HEK293T (cell line): ENCODE measurements at regions not wholly inside any gene's neighbourhood (a gene's known extent, or its start where the extent isn't known, plus 50 kb on each side); places are given as distances from the start of the nearest gene placed in this dataset.

Experiments
- CTCF ChIA-PET: fragments of 350-600 bp; formaldehyde crosslinking; extraction: SDS; loops from one replicate; lab custom pipeline; 2021; ENCODE audit warnings: antibody characterized with exemption, inconsistent platforms; lab: Yijun Ruan, JAX
- POLR2A ChIA-PET: fragments of 350-600 bp; formaldehyde crosslinking; extraction: SDS; loops from one replicate; lab custom pipeline; 2020; ENCODE audit warnings: antibody characterized with exemption, inconsistent platforms; lab: Yijun Ruan, JAX
- DNase-seq: peaks from one replicate; pipeline ENCODE4 v3.0.0; 2012; ENCODE audit warnings: mixed read lengths; ENCODE audit errors: extremely low spot score
- ARNT ChIP-seq: fragments of 450-650 bp; IDR thresholded peaks from 2 replicates; pipeline ENCODE4 v1.6.1; 2017; ENCODE audit warnings: mild to moderate bottlenecking
- BHLHE40 ChIP-seq: fragments of 450-650 bp; IDR thresholded peaks from 2 replicates; pipeline ENCODE4 v1.6.1; 2016; ENCODE audit warnings: mild to moderate bottlenecking, moderate library complexity, borderline replicate concordance
- CTBP1 ChIP-seq: fragments of 450-650 bp; IDR thresholded peaks from 2 replicates; pipeline ENCODE4 v1.6.1; 2016; ENCODE audit warnings: borderline replicate concordance
- ELF4 ChIP-seq: fragments of 450-650 bp; IDR thresholded peaks from 2 replicates; pipeline ENCODE4 v1.6.1; 2017; ENCODE audit warnings: antibody characterized with exemption
- FOXA1 ChIP-seq: fragments of 450-650 bp; IDR thresholded peaks from 2 replicates; pipeline ENCODE4 v1.6.1; 2016; ENCODE audit warnings: mild to moderate bottlenecking
- FOXK2 ChIP-seq: fragments of 450-650 bp; IDR thresholded peaks from 2 replicates; pipeline ENCODE4 v1.6.1; 2016; ENCODE audit warnings: mild to moderate bottlenecking
- FOXM1 ChIP-seq: fragments of 450-650 bp; IDR thresholded peaks from 2 replicates; pipeline ENCODE4 v1.6.1; 2017; ENCODE audit warnings: mild to moderate bottlenecking, borderline replicate concordance
- HDGF ChIP-seq: fragments of 450-650 bp; IDR thresholded peaks from 2 replicates; pipeline ENCODE4 v1.6.1; 2017; ENCODE audit warnings: antibody characterized with exemption, borderline replicate concordance
- L3MBTL2 ChIP-seq: fragments of 450-650 bp; conservative IDR thresholded peaks from 2 replicates; pipeline ENCODE4 v1.6.1; 2016; ENCODE audit warnings: mild to moderate bottlenecking
- LEF1 ChIP-seq: fragments of 450-650 bp; IDR thresholded peaks from 2 replicates; pipeline ENCODE4 v1.6.1; 2017; ENCODE audit warnings: mild to moderate bottlenecking, borderline replicate concordance
- NFRKB ChIP-seq: fragments of 450-650 bp; IDR thresholded peaks from 2 replicates; pipeline ENCODE4 v1.6.1; 2016; ENCODE audit warnings: mild to moderate bottlenecking, moderate library complexity
- SP1 ChIP-seq: fragments of 450-650 bp; IDR thresholded peaks from 2 replicates; pipeline ENCODE4 v1.6.1; 2017
- SUZ12 ChIP-seq: fragments of 450-650 bp; IDR thresholded peaks from 2 replicates; pipeline ENCODE4 v1.6.1; 2016; ENCODE audit warnings: mild to moderate bottlenecking
- TARDBP ChIP-seq: fragments of 450-650 bp; IDR thresholded peaks from 2 replicates; pipeline ENCODE4 v1.6.1; 2016
- ZNF384 ChIP-seq: fragments of 450-650 bp; IDR thresholded peaks from 2 replicates; pipeline ENCODE4 v1.6.1; 2016
- TF ChIP-seq, protein P1 (sequence below): fragments of 450-650 bp; IDR thresholded peaks from 2 replicates; pipeline ENCODE4 v1.6.1; 2016

DNA sequence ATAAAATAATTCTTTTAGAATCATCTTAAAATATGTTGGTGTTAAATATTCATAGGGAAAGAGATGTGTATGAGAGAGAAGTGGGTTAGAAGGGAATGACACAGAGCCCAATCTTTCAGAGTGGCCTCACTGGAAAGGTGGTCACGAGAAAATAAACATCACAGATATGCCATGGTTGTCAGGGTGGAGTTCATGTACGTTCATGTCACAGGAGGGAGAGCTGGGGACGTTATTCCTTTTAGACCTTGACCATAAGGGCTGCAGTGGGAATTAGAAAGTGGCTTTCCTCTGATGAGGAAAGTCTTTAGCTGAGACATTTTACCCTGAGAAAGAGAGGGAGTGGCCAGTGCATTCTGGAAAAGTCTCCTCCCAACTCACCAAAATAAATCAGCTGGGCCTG is 90.6 kb upstream of the TNR start:
- ChIA-PET POLR2A (no interaction called here), CTCF (no interaction called here)

DNA sequence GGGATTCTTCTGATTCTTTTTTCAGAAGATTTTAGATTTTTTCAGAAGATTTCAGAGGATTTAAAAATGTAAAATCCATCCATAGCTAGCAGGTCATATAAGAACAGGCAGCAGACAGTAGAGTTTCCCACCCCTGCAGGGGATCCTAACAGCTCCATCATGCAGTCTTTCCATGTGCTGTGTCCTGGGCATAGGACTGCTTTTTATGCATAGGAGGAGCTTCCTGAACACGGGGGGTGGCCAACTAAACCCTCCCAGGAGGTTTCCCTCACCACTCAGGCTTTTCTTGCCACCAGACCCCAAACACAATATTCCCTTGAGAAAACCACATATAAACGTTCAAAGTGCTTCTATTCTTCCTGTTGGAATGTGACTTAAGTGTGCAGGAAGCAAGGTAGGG is 90.1 kb upstream of the TNR start:
- no peak for TF ChIP-seq ZNF384
- TF ChIP-seq, protein P1, sequence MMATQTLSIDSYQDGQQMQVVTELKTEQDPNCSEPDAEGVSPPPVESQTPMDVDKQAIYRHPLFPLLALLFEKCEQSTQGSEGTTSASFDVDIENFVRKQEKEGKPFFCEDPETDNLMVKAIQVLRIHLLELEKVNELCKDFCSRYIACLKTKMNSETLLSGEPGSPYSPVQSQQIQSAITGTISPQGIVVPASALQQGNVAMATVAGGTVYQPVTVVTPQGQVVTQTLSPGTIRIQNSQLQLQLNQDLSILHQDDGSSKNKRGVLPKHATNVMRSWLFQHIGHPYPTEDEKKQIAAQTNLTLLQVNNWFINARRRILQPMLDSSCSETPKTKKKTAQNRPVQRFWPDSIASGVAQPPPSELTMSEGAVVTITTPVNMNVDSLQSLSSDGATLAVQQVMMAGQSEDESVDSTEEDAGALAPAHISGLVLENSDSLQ: no peak
- TF ChIP-seq SP1: no peak
- TF ChIP-seq FOXA1: no peak
- no peak for TF ChIP-seq SUZ12
- no peak for TF ChIP-seq LEF1
- TF ChIP-seq L3MBTL2: no peak
- TF ChIP-seq TARDBP: no peak
- TF ChIP-seq ARNT: no peak
- TF ChIP-seq FOXM1: no peak
- no peak for TF ChIP-seq HDGF
- TF ChIP-seq NFRKB: no peak
- ChIA-PET POLR2A (no interaction called here), CTCF (no interaction called here)
- no peak for DNase-seq

More for the DNA sequence above, 90.6 kb upstream of the TNR start:
- no peak for DNase-seq
- no peak for TF ChIP-seq NFRKB
- TF ChIP-seq, protein P1: no peak
- TF ChIP-seq BHLHE40: no peak
- no peak for TF ChIP-seq SP1
- no peak for TF ChIP-seq HDGF
- no peak for TF ChIP-seq SUZ12
- TF ChIP-seq TARDBP: no peak
- no peak for TF ChIP-seq ELF4

DNA sequence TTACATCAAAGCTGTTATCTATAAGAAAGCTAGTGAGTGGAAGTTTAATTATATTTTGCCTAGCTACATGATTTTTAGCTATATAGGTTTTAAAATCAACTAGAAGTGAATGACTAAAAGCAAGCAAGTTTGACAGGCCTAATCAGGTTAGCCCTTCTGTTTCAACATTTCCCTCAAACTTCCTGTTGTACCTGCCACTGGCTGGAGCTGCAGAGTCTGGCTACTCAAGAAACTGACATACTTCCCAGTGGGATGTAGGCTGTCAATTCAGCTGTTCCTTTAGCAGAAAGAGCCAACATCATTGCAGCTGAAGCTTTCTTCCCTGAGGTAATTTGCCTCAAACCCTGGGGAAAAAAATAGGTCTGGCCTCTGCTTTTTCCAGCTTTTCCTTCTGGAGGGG is 87.1 kb upstream of the TNR start:
- POLR2A ChIA-PET: no interaction called here
- CTCF ChIA-PET: no interaction called here
- no peak for DNase-seq

DNA sequence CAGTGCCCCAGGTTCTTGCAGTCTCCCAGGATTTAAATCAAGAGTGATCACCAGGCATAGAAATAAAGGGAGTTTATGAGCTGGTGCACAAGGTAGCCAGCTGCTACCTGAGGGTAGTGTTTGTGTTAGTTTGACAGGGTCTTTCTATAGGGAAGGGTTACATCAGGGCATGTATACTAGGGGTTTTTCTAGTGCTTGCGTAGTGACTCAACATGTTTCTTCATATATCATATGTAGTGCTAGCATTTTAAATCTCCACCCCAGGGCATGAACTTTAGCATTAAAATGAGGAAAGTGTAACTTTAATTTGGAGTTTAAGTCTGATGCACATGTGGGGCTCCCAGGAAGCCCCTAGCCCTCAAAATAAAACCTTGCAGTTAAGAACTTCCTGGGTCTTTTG is 86.5 kb upstream of the TNR start:
- CTCF ChIA-PET: no interaction called here
- TF ChIP-seq, protein P1: no peak
- TF ChIP-seq NFRKB (no peak), BHLHE40 (no peak), CTBP1 (no peak), SUZ12 (no peak), LEF1 (no peak), FOXK2 (no peak), ZNF384 (no peak), ELF4 (no peak), TARDBP (no peak), FOXM1 (no peak), HDGF (no peak), SP1 (no peak), L3MBTL2 (no peak), ARNT (no peak)
- POLR2A ChIA-PET: no interaction called here
- no peak for DNase-seq

More for the DNA sequence above, 87.1 kb upstream of the TNR start:
- TF ChIP-seq ARNT (no peak), FOXA1 (no peak), HDGF (no peak), ZNF384 (no peak), SUZ12 (no peak), L3MBTL2 (no peak), TARDBP (no peak), SP1 (no peak), NFRKB (no peak), ELF4 (no peak), FOXM1 (no peak), CTBP1 (no peak), BHLHE40 (no peak), LEF1 (no peak)
- TF ChIP-seq, protein P1: no peak

DNA sequence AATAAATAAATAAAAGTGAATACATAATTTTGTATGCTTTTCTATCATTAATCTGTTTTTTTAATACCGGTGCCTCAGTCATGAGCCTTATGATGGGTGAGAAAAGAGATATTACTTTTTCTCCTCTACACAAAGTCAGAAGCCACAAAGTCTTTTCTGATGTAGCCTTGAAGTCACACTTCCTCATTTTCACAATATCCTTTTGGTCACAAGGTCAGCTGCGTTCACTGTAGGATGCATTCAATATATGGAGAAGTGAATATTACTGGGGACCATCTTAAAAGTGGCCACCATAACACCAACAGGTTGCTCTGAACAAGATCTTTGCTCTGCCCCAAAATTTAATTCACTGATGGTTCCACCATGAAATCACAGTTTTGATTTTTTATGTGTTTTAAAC is 83.3 kb upstream of the TNR start:
- DNase-seq: no peak
- ChIA-PET POLR2A (no interaction called here), CTCF (no interaction called here)
- TF ChIP-seq FOXK2: no peak

DNA sequence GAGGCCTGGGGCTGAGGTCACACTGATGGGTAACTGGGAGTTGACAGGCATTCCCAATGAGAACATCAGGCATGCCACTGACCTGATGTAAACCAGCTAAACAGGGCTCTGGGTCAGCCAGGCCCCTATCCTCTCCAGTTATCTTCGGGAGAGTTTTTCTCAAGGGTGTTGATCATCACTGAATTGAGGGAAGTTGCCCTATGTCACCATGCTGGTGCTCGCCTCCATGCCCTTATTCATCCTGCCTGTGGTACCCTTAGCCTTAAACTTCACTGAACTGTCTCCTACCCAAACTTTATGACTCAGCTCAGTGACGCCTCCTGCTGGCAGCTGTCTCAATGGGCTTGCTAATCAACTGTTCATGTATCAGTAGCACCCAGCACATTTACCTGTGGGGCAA is 80.7 kb upstream of the TNR start:
- no peak for DNase-seq
- ChIA-PET CTCF (interaction anchor here (0.8 to 1.4 kb wide), 2 partner anchors 8 to 23 kb away, joined by 3 read pairs; no protein-coding TSS in a partner anchor), POLR2A (no interaction called here)
- TF ChIP-seq NFRKB (no peak), L3MBTL2 (no peak), TARDBP (no peak), ELF4 (no peak), ZNF384 (no peak), FOXM1 (no peak), FOXK2 (no peak), LEF1 (no peak), SP1 (no peak), FOXA1 (no peak), ARNT (no peak), CTBP1 (no peak)
- TF ChIP-seq, protein P1: no peak
